Prostate gland (tissue), 2 donors: ENCODE measurements at regions not wholly inside any gene's neighbourhood (a gene's known extent, or its start where the extent isn't known, plus 50 kb on each side); places are given as distances from the start of the nearest gene placed in this dataset.
A peak's percentile ranks its signal among the peaks of the same experiment; 100 is the strongest.

Experiments
- DNase-seq: peaks from one replicate; pipeline ENCODE4 v3.0.0-alpha.2; 2019; ENCODE audit warnings: low spot score
- H3K27ac ChIP-seq, 2 donors: fragments of 200-600 bp; sonication (generic); 2 replicates each; pipeline ENCODE4 v1.5.1; 2017 to 2019
- H3K27me3 ChIP-seq: fragments of 200-600 bp; sonication (generic); replicated peaks from 2 replicates; pipeline ENCODE4 v1.5.1; 2019; ENCODE audit not compliant: insufficient read depth
- H3K36me3 ChIP-seq, 2 donors: fragments of 200-600 bp; sonication (generic); 1 replicate in 1 of 2; 2 replicates in 1 of 2; pipeline versions ENCODE4 v1.5.1 to v1.8.1; 2017 to 2019
- H3K4me1 ChIP-seq: fragments of 200-600 bp; sonication (generic); replicated peaks from 2 replicates; pipeline ENCODE4 v1.5.1; 2019
- H3K4me3 ChIP-seq, 2 donors: fragments of 200-600 bp; sonication (generic); 2 replicates each; pipeline ENCODE4 v1.5.1; 2017 to 2019
- H3K9me3 ChIP-seq: fragments of 200-600 bp; sonication (generic); 2 replicates; pipeline ENCODE4 v1.5.1; 2017
- POLR2A ChIP-seq: fragments of 450-650 bp; IDR thresholded peaks from one replicate; pipeline ENCODE4 v1.6.1; 2016; ENCODE audit warnings: antibody characterized with exemption, mild to moderate bottlenecking
- POLR2AphosphoS5 ChIP-seq: sonication (generic); formaldehyde crosslinking; IDR thresholded peaks from one replicate; pipeline ENCODE4 v1.6.1; 2017; ENCODE audit warnings: antibody characterized with exemption
- WGBS: methylation state at CpG from one replicate; pipeline ENCODE4 v1.1.5; 2018; 5-methylcytosine and 5-hydroxymethylcytosine counted together
- intact Hi-C: fragments of 100-400 bp; cut with DNase I; formaldehyde crosslinking; loops from one replicate; pipeline ENCODE4 v1.14.2; 2022
- TF ChIP-seq, protein P1 (sequence below), 4 experiments: fragments of 200-600 bp in 2 of 4; fragments of 450-650 bp in 2 of 4; sonication (generic) in 2 of 4; IDR thresholded peaks; 1 replicate in 3 of 4; 2 replicates in 1 of 4; pipeline ENCODE4 v1.5.1; 2016 to 2019; ENCODE audit warnings: antibody characterized with exemption in 4 of 4, mild to moderate bottlenecking in 2 of 4, moderate library complexity in 2 of 4

DNA sequence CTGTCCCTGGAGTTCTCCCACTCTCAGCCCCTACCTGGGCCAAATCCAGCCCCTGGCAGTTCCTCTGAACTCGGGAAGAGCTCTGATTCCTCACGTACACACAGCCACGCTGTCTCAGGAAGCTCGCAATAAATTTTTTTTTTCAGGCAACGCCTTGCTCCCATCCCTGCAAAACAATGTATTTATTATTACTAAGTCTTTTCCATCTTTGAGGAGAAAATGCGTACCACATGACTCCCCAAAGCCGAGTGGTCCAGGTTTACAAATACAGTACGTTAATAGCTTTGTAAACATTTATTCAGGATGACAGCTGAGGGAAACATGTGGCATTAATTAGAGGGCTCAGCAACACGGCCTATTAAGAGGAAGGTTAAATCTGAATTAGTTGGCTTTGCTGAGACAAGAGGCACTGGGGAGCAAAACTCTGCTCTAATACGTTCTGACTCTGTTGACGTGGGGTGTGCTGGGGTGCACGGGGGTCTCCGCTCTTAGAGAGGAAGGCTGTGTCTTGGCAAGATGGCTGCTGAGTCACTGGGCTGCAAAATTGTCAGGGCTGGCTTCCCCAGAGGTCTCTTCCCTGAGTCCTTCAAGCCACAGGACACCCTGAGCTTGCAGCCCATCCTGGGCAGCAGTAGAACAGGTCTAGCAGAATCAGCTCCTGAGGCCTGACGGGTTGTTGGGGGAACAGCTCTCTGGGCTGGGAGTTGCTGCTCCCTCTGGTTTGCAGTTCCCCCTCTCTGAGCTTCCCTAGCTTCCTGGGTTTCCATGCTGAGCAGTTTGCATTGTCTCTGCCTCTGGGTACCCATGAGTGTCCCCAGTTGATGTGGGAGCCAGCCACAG is 185.2 kb upstream of the TBX3 start:
- no peaks in the 10 kb centered on the region for H3K9me3 ChIP-seq
- WGBS = 29% methylated on average over 14 of the region's 14 CpGs
- H3K36me3 ChIP-seq = no peaks in the 10 kb centered on the region
- H3K4me1 ChIP-seq = no peaks in the 10 kb centered on the region
- no peak for TF ChIP-seq POLR2A
- TF ChIP-seq POLR2AphosphoS5 = no peak
- no peak for DNase-seq
- H3K4me3 ChIP-seq = no peak overlapping the region
- intact Hi-C loops = no loop called here
- peak overlapping the region in 1 of 2 donors; percentile 5 for H3K27ac ChIP-seq
- H3K27me3 ChIP-seq = no peaks in the 10 kb centered on the region

DNA sequence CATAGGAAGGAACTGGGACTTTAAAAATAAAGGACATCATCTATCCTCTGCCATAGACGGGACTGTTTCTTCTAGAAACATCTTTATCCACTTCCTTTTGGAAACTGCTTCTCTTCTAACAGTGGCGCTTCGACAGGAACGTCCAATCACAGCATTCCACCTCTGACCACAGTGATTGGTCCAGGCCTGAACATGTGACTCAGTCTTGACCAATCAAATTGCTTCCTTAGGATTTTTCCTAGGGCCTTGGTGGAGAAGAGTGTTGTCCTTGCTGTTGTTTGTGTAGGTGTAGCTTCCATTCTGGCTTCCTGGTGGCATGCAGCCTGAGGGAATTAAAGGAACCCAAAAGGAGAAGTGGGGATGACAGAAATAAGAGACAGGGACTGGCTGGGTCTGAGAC is 182.4 kb upstream of the TBX3 start:
- intact Hi-C loops = no loop called here
- H3K4me3 ChIP-seq = no peak overlapping the region
- no peaks in the 10 kb centered on the region for H3K36me3 ChIP-seq
- no peak for DNase-seq
- H3K4me1 ChIP-seq = no peaks in the 10 kb centered on the region
- H3K9me3 ChIP-seq = no peaks in the 10 kb centered on the region
- H3K27ac ChIP-seq = no peak overlapping the region
- H3K27me3 ChIP-seq = no peaks in the 10 kb centered on the region
- TF ChIP-seq POLR2AphosphoS5 = no peak
- TF ChIP-seq, protein P1, sequence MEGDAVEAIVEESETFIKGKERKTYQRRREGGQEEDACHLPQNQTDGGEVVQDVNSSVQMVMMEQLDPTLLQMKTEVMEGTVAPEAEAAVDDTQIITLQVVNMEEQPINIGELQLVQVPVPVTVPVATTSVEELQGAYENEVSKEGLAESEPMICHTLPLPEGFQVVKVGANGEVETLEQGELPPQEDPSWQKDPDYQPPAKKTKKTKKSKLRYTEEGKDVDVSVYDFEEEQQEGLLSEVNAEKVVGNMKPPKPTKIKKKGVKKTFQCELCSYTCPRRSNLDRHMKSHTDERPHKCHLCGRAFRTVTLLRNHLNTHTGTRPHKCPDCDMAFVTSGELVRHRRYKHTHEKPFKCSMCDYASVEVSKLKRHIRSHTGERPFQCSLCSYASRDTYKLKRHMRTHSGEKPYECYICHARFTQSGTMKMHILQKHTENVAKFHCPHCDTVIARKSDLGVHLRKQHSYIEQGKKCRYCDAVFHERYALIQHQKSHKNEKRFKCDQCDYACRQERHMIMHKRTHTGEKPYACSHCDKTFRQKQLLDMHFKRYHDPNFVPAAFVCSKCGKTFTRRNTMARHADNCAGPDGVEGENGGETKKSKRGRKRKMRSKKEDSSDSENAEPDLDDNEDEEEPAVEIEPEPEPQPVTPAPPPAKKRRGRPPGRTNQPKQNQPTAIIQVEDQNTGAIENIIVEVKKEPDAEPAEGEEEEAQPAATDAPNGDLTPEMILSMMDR (IDR thresholded peaks at IDR 0.05) = no peak
- TF ChIP-seq POLR2A = no peak
- 91% methylated on average over 4 of the region's 4 CpGs for WGBS

DNA sequence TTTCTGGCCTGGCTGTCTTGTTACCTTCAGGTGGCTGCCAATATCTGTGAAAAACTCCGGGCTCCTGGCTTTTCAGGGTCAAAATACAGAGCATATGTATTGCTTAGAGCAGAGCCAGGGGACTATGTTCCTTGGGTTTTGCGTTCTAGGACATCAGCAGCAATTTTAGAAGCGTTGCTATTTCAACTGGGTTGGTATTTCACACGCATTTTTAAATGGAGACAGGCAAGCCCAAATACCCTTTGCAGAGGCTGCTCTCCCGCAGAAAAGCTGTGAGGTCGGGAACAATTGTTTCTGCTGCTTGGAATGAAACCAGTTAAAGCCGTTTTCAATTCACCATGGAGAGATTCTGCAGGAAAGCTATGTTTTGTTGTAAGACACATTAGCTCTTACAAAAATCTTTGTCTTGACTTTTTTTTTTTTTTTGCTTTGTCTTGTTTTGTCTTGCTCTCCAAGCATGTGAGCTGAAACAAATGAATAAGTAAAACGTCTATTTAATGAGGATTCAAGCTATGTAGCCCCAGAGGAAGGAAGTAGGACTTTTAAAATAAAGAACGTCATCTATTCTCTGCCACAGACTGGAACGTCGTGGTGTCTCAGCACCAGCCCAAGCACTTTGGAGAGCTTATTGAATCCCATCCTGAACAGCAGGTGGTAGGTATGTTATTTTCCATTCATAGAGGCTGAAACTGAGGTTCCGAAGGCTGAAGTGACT is 181.0 kb upstream of the TBX3 start:
- TF ChIP-seq POLR2A (no peak), POLR2AphosphoS5 (no peak)
- TF ChIP-seq, protein P1 (IDR thresholded peaks at IDR 0.05) = no peak
- intact Hi-C loops = no loop called here
- Histone ChIP-seq H3K27me3 (no peaks in the 10 kb centered on the region), H3K9me3 (no peaks in the 10 kb centered on the region), H3K4me3 (no peak overlapping the region), H3K27ac (no peak overlapping the region), H3K4me1 (no peaks in the 10 kb centered on the region), H3K36me3 (no peaks in the 10 kb centered on the region)
- no peak for DNase-seq
- 17% methylated on average over 12 of the region's 12 CpGs for WGBS

DNA sequence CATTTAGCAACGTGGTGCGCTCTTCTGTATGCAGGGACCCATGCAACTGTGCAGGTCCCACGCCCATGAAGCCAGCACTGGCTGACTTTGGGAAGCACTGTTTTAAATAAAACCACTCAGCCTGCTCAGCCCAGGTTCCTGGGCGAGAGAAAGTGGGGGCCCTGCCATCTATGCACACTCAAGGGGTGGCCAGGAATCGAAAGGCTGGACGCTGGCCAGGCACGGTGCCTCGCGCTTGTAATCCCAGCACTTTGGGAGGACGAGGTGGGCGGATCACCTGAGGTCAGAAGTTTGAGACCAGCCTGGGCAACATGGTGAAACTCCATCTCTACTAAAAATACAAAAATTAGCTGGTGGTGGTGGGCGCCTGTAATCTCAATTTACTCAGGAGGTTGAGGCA is 179.9 kb upstream of the TBX3 start:
- Histone ChIP-seq H3K4me1 (no peaks in the 10 kb centered on the region), H3K27ac (no peak overlapping the region), H3K9me3 (no peaks in the 10 kb centered on the region), H3K27me3 (no peaks in the 10 kb centered on the region), H3K4me3 (no peak overlapping the region), H3K36me3 (no peaks in the 10 kb centered on the region)
- TF ChIP-seq, protein P1 (IDR thresholded peaks at IDR 0.05) = no peak
- no peak for TF ChIP-seq POLR2A
- WGBS = 80% methylated on average over 12 of the region's 12 CpGs
- DNase-seq = no peak
- intact Hi-C loops = no loop called here

DNA sequence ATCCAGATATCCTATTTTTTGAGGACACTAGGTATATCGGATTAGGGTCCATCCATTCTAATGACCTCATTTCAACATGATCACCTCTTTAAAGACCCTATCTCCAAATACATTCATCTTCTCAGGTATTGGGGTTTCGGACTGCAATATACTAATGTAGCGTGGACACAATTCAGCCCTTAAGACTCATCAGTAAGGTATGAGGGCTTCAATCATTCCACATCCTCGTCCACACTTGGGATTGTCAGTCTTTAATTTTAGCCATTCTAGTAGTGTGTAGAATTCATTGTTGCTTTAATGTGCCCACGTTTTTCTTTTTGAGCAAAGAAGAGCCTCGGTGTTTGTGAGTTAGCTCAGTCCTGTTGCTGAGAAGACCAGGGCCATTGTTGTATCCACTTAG is 177.0 kb upstream of the TBX3 start:
- DNase-seq = no peak
- no peaks in the 10 kb centered on the region for H3K36me3 ChIP-seq
- intact Hi-C loops = no loop called here
- 96% methylated on average over 6 of the region's 6 CpGs for WGBS
- H3K4me3 ChIP-seq = no peak overlapping the region
- no peaks in the 10 kb centered on the region for H3K9me3 ChIP-seq
- H3K27me3 ChIP-seq = no peaks in the 10 kb centered on the region
- TF ChIP-seq POLR2A = no peak
- TF ChIP-seq, protein P1 (IDR thresholded peaks at IDR 0.05) = no peak
- no peak for TF ChIP-seq POLR2AphosphoS5
- H3K4me1 ChIP-seq = no peaks in the 10 kb centered on the region
- no peak overlapping the region for H3K27ac ChIP-seq
